ENCODE measurements at regions not wholly inside any gene's neighbourhood (a gene's known extent, or its start where the extent isn't known, plus 50 kb on each side); places are given as distances from the start of the nearest gene placed in this dataset.
"Not testable (repeated sequence)": the region's sequence is repeated elsewhere in the genome, so short reads cannot be mapped to it uniquely, and the experiment has no call there.

DNA sequence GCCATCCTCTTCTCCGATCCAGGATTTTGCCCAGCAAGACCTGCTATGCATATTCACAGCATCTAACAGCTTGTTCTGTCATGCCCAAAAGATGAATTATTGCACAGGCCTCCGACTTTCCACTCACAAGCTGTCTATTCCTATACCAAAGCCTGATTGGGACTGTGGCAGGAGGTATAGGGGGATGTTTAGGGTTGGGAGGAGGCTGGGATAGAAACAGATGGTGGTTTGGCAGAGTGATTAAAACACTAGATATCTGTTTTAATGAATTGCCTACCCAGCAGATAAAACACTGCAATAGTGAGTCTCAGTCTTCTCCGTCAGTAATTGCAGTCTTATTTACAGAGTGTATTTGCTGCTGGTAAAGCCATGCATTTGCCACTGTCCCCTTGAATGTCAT is 215.3 kb downstream of the TLR4 start:
- in situ Hi-C loops (cut with HindIII; ENCODE audit: low pct_unique_long_range_greater_than_20kb, low sequenced_read_pairs) = no loop called here

DNA sequence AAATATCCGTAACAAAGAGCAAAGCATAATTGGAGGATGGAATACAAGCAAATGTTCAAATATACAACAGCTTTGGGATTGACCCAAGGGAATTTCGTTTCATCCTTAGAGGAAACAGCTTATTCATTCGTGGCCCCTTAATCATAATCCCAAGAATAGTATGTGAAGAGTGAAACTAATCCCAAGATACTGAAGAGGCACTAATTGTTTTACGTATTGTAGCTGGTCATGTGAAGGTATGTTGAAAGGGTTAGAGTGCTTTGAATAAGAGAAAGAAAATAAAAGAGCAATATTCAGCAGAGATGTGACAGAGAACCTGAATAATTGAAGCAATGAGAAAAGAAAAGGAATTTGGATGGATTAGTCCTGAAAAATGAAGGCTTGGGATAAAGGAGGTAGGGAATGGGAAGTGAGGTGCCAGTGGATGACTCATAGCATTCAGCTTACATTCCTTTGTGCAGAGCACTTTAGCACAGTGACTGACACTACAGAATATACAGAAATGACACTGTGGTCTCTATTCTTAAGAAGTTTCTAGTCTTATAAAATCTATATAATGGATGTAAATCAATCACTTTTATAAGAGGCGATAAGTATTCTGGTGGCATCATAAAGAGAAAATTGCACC is 221.9 kb downstream of the TLR4 start:
- no peak for DNase-seq (ENCODE audit: low read depth, low spot score)
- in situ Hi-C loops (cut with HindIII; ENCODE audit: low pct_unique_long_range_greater_than_20kb, low sequenced_read_pairs) = no loop called here

More for the DNA sequence above, 215.3 kb downstream of the TLR4 start:
- no peak for DNase-seq (ENCODE audit: low read depth, low spot score)

DNA sequence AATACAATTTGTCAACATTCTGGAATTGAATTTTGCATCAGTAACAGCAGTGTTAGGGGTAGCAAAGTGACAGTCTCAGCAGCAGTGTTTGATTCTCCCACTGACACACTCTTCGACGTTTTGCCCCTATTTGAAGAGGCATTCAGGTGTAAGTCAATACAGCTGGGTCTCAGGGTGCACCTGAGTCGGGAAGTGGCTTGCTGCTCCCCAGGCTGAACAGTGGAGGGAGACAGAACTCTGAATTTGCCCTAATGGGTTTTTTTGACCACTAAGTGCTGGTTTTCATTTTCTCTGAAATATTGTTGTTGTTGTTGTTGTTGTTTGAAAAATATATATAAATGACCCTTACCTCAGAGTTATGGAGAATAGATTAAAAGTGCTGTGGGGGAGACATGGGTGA is 223.2 kb downstream of the TLR4 start:
- in situ Hi-C loops (cut with HindIII; ENCODE audit: low pct_unique_long_range_greater_than_20kb, low sequenced_read_pairs) = no loop called here
- DNase-seq (ENCODE audit: low read depth, low spot score) = no peak

DNA sequence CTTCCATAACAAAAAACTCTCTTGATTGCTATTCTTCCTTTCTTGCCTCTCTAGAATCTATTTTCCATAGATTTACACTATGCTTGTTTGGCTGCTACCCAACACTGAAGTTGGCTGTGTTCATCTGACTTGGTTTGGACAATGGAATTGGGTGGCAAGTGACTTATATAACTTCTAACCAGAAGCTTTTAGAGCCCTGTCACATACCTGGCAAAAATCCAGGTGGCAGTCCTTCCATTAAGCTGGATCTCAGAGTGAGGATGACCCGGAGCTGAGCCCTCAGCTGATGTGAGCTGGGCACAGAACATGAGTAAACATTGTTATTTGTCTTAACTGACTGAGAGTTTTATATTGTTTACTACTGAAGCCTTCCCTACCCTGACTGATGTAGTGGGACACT is 225.7 kb downstream of the TLR4 start:
- no peak for DNase-seq (ENCODE audit: low read depth, low spot score)
- in situ Hi-C loops (cut with HindIII; ENCODE audit: low pct_unique_long_range_greater_than_20kb, low sequenced_read_pairs) = no loop called here

DNA sequence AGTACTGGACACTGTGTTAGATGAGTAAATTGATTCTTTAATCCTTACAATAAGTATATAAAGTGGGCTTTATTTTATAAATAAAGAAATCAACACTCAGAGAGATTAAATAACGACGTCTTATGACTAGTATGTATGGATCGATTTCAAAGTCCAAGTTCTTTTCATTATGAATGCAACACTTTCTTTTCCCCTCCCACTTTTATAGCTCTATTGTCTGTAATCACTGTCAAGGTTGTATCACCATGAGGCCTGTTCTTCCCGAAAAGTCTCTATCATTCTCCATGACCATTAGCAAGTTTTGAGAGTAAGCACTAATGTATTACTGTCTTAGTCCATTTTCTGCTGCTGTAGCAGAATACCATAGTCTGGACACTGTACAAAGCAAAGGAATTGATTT is 228.4 kb downstream of the TLR4 start:
- no peak for DNase-seq (ENCODE audit: low read depth, low spot score)
- in situ Hi-C loops (cut with HindIII; ENCODE audit: low pct_unique_long_range_greater_than_20kb, low sequenced_read_pairs) = no loop called here

DNA sequence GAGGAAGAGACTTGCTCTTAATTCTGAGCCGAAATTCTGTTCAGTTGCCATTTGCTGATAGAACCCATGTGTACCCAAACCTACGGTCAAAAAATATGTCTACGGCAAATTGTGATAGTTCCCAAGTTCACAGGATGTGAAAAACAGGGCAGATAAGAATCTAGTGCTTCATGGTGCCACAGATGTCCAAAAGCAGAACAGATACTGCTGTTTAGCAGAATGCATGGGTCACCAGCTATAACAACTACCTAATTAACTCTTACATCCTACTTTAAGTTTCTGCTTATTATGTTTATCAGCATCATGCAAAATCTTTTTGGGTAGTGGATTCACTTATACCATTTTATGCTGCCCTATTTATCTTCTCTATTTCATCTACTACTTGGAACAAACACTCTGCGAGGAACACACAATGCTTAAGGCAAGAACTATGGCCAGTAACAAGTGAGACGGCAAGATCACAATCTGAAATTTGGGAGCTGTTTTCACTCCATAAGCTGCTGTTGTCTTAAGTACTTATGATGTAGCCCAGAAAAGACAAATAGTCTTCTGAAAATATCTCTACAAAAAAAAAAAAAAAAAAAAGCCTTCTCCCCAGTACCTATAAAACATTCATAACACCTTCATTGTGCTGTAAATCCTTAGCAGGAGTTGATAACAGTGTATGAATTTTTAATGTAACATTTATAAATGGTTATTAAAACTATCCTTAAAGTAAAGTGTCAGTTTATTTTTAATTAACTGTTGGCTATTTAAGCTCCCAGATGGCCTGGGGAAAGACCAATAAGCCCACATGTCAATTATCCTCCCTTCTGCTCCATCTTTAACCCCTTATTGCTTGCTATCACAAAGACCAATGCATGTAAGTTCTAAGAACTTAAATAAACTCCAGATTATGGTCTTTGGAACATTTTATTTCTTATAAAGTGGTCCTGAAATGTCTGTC is 232.3 kb downstream of the TLR4 start:
- no peak for DNase-seq (ENCODE audit: low read depth, low spot score)
- in situ Hi-C loops (cut with HindIII; ENCODE audit: low pct_unique_long_range_greater_than_20kb, low sequenced_read_pairs) = no loop called here

DNA sequence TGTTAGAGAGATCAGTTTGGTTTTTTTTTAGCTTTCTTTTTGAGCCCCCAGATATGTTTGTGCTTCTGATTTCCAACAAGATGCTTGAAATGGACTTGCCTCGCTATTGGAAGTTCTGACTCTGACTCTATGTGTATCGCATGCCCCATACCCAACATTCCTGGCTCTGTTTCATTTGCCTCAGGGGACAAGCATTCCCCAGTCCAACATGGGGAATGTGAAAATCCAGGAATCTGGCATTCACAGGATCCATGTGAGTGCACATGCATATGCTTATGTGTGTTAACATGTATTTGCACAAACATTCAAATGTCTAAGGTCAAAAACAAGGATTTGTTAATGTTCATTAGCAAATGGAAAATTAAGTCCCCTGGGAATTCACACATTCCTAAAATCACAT is 233.9 kb downstream of the TLR4 start:
- in situ Hi-C loops (cut with HindIII; ENCODE audit: low pct_unique_long_range_greater_than_20kb, low sequenced_read_pairs) = no loop called here
- no peak for DNase-seq (ENCODE audit: low read depth, low spot score)

DNA sequence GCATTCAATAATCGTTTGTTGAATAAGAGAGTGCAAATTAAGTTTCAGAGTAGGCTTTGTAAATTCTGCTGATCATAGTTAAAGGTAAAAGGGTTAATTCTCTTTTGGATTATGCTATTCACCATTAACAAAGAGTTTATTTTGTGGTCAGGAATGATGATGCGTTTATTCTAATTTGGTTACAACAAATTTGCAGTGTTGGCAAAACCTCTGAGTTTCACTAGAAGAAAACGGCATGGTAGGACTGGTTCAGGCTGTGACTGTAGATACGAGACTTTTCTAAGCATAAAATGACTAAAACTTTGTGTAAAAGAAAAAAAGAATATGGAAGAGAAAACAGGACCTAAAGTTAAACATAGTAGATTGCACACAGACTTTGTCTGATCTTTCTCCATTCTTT is 234.7 kb downstream of the TLR4 start:
- in situ Hi-C loops (cut with HindIII; ENCODE audit: low pct_unique_long_range_greater_than_20kb, low sequenced_read_pairs) = no loop called here
- DNase-seq (ENCODE audit: low read depth, low spot score) = no peak

DNA sequence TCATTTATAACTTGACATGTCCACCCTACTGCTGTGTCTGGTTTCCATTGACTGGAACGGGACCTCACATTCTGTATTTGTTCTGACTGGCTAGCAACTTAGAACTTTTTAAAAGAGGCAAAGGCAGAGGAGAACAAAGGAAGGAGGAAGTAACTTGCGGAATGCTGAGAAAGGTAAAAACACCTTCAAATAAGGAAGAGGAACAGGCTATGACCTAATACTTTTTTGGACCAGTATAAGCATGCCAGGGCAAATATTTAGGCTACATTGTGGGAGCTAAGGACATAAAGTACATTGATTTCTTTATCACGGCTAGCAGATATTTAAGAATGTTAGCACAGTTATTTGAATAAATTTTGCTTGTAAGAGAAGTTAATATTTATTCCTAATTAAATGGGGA is 240.5 kb downstream of the TLR4 start:
- in situ Hi-C loops (cut with HindIII; ENCODE audit: low pct_unique_long_range_greater_than_20kb, low sequenced_read_pairs); DNase-seq (ENCODE audit: low read depth, low spot score): not testable (repeated sequence)

DNA sequence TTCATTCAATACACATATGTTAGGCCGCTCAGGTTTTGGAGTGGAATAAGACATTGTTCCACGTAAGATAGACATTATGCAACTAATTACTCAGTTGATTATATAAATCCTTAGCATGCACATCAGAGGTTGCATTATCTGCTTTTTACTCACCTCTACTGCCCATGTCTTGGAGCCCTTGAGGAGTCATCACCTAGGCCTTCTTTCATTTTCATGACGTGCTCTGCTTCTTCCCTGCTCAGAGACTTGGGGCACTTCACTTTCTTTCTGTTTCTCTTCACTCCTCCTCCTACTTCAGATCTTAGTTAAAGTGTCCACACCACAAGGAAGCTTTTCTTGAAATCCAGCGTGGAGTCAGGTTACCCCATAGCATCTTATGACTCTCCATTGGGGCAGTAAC is 241.1 kb downstream of the TLR4 start:
- no peak for DNase-seq (ENCODE audit: low read depth, low spot score)
- in situ Hi-C loops (cut with HindIII; ENCODE audit: low pct_unique_long_range_greater_than_20kb, low sequenced_read_pairs) = no loop called here

DNA sequence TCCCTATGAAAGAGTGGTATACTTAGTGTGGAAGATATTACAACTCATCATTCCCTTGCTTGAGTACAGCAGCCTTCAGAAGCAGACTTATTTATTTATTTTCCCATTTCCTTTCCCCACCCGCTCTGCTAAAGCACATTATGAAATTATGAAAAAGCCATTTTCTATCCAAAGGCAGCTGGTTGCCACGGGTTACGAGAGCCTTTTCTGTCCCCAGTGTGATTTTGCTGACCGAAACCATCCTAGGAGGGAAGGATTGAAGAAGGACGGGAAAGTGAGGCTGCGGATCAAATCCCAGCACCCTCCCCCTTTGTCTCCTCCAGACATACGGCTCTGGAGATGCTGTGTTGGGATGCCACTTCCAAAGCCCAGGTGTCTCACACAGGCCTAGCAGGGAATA is 246.9 kb downstream of the TLR4 start:
- no peak for DNase-seq (ENCODE audit: low read depth, low spot score)
- in situ Hi-C loops (cut with HindIII; ENCODE audit: low pct_unique_long_range_greater_than_20kb, low sequenced_read_pairs) = no loop called here

DNA sequence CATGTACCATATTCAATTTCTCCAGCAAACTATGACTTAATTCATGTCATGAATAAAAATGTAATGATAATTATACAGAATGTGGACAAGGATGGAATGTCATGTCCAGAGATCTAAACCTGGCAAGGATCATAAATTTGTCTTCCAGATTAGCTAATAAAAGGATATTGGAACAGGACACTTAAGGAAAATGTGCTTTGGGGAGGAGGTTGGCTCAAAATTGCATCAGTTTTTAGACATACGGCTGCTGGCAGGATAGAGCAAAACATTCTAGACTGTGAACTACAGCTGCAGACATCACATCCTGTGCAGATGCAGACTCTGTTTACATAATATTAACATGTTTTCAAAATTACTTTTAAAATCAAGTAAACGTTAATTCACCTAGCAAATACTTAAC is 248.4 kb downstream of the TLR4 start:
- in situ Hi-C loops (cut with HindIII; ENCODE audit: low pct_unique_long_range_greater_than_20kb, low sequenced_read_pairs) = no loop called here
- no peak for DNase-seq (ENCODE audit: low read depth, low spot score)

DNA sequence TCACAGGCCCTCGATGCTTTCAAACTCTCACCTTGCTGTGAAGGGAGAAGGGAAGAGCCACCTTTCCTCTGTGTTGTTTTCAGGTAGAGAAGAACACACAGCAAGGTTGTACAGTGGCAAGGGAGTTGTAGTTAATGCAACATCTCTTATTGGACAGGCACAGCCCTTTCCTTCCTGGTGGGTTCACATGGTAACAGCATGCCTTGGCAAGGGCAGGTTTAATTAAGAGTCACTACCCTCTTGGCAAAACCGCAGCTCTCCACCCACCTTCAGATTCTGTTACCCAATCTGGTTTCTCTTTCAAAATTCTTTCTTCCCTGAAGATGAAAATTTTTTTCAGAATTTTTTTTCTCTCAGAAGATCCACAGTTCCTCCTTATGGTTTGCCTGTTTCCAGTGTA is 253.1 kb downstream of the TLR4 start:
- in situ Hi-C loops (cut with HindIII; ENCODE audit: low pct_unique_long_range_greater_than_20kb, low sequenced_read_pairs) = no loop called here
- DNase-seq (ENCODE audit: low read depth, low spot score) = no peak

DNA sequence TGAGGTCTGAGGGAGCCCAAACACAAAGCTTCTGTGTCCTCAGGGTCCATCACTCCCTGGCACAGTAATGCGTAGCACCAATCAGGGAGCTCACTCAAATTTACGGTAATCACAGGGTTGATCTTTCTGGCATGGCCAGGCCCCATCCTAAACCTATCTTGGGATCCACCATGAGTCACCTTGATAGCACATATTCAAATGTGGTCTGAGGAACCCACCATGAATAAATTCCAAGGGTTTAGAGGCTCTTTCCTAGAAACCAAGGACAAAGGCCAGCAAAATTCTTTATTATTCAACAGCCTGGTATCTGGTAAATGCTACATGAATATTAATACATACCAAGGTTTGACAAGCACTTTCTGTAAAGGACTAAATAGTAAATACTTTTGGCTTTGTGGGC is 254.5 kb downstream of the TLR4 start:
- DNase-seq (ENCODE audit: low read depth, low spot score) = no peak
- in situ Hi-C loops (cut with HindIII; ENCODE audit: low pct_unique_long_range_greater_than_20kb, low sequenced_read_pairs) = no loop called here

DNA sequence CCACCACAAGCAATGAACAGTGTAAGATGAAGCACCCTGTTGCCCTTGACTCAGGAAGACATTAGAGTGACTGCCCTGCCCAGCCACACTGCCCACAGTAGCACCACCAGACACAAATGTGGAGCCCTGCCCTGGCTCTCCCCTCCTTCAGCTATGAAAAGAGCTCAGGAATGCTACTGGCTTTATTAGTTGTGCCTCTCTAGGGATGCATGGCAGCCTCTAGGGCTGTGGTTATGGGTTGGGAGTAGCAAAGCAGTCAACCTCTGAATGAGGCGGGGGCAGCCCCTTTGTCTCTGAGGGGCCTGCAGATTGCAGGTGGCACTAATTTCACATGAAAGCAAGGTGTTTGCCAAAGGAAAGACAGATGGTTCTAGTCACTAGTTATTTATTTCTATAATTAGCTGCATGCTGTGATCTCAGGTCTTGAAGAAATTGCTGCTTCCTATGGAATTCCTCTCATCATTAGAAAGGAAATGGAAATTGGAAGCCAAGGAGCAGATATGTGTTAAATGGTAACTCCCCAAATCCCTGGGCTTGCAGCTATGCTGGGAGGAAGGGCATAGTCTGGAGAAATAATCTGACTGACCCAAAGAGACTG is 259.4 kb downstream of the TLR4 start:
- DNase-seq (ENCODE audit: low read depth, low spot score) = no peak
- in situ Hi-C loops (cut with HindIII; ENCODE audit: low pct_unique_long_range_greater_than_20kb, low sequenced_read_pairs) = no loop called here

DNA sequence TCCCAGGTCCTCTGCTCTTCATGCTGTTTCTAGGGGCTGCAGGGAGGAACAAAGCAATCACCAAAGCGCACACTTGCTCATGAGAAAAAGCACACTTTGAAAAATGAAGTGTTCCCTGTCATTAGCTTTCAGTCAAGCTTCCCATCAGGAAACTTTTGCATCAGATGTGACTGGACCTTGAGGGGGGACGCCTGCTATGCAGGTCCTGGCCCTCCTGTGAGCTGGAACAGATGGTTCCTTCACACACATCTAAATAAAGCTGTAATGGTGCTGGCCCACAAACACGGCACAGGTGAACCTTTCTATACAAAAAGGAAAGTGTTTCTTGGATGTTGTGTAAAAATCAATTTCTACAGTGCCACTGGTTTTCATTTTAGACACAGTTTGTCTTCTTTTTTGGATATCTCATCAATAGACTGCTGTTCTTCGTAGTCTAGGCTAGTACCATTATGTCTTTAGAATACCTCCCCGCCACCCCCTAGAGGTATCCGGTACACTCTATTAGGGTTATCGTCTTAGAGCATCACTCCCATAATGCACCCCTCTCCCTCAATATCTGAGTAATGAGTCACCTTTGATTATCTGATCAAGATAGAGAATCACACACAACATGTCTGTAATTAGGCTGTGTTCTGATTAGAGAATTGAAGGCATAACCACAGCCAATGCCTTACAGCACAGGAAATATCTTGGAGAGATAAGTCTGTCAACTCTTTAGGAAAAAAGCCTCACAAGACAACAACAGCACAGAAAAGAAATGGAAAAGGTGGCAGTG is 266.3 kb downstream of the TLR4 start:
- in situ Hi-C loops (cut with HindIII; ENCODE audit: low pct_unique_long_range_greater_than_20kb, low sequenced_read_pairs) = no loop called here
- DNase-seq (ENCODE audit: low read depth, low spot score) = no peak

DNA sequence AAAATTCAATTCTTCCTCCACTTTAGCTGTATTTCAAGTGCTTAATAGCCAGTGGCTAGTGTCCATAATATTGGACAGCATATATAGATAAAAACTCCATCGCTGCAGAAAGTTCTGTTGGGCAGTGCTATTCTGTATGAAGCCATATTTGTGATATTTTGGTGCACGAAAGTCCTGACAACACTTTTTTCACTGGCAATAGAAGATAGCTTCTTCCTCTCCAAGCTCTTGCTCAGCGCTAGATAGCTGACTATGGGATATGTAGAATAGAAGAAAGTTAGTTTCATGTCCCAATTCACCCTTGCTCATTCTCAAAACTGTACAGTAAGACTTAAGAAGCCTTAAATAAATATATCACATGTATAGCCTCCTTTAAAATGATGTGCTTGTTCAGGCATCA is 269.9 kb downstream of the TLR4 start:
- DNase-seq (ENCODE audit: low read depth, low spot score) = no peak
- in situ Hi-C loops (cut with HindIII; ENCODE audit: low pct_unique_long_range_greater_than_20kb, low sequenced_read_pairs) = no loop called here

DNA sequence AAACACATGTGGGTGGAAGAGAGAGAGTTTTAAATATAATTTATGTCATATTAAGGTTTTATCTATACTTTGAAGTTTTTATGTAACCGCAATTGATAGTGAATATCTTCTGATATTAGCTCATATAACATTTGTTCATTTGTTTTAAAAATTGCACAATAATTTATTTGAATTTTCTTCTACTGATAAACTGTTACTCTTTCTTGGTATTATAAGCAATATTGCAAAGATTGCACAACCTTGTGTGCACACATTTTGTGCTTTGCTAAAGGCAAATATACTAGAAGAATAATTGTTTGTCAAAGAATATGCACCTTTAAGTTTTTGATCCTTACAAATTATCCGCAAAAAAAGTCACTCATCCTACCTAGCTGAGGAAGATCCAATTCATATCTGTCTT is 275.7 kb downstream of the TLR4 start:
- in situ Hi-C loops (cut with HindIII; ENCODE audit: low pct_unique_long_range_greater_than_20kb, low sequenced_read_pairs) = no loop called here
- DNase-seq (ENCODE audit: low read depth, low spot score) = no peak
